ENCODE measurements at regions not wholly inside any gene's neighbourhood (a gene's known extent, or its start where the extent isn't known, plus 50 kb on each side); places are given as distances from the start of the nearest gene placed in this dataset.

DNA sequence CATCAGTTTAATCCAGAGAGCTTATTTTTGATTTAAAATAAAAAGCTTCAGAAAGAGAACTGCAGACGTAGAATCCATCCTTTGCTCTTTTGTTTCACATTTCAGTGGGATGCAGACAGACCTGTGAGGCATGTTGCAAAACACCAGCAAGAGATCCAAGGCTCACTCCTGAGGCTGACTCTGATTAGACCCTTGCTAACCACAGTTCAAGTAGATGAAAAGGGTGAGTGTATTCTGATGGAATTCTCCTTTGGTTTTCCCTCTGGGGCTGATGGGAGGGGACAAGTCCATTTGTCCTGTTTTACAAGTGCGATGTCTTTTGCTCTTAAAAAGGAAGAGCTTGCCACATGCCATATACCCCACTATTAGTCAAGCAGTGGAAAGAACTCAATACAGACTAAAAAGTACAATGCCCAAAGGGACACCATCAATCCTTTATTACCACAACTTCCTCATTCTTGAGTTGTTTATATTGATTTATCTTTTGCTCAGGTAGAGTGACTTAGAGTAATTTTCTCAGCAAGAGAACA is 772.7 kb downstream of the MAFB start:
- no peaks in the 10 kb centered on the region for H4K20me1 ChIP-seq (ENCODE audit: low read depth, low read length)
- H3K79me2 ChIP-seq (ENCODE audit: insufficient read depth, low read length), result no peaks in the 10 kb centered on the region
- no peak overlapping the region for H3K27ac ChIP-seq (ENCODE audit: low read depth, low read length)
- no peak overlapping the region for H3K4me3 ChIP-seq (ENCODE audit: insufficient read depth, low read length, poor library complexity, severe bottlenecking)
- H3K9me2 ChIP-seq (replicated peaks; ENCODE audit: insufficient read depth, low read length), result no peaks in the 10 kb centered on the region
- no peak for TF ChIP-seq EZH2phosphoT487 (conservative IDR thresholded peaks at IDR 0.05; ENCODE audit: low read length)
- H3K9me3 ChIP-seq (ENCODE audit: insufficient read depth, low read length), result no peaks in the 10 kb centered on the region
- H3K4me2 ChIP-seq (ENCODE audit: low read depth, low read length, poor library complexity, severe bottlenecking), result no peak overlapping the region
- H3K36me3 ChIP-seq (ENCODE audit: low read length), result no peaks in the 10 kb centered on the region
- no peaks in the 10 kb centered on the region for H3F3A ChIP-seq (ENCODE audit: insufficient read depth)
- no peak overlapping the region for H2AFZ ChIP-seq (ENCODE audit: low read depth, low read length, severe bottlenecking)
- H3K9ac ChIP-seq (ENCODE audit: low read length), result no peak overlapping the region
- no peaks in the 10 kb centered on the region for H3K27me3 ChIP-seq (ENCODE audit: low read length)

DNA sequence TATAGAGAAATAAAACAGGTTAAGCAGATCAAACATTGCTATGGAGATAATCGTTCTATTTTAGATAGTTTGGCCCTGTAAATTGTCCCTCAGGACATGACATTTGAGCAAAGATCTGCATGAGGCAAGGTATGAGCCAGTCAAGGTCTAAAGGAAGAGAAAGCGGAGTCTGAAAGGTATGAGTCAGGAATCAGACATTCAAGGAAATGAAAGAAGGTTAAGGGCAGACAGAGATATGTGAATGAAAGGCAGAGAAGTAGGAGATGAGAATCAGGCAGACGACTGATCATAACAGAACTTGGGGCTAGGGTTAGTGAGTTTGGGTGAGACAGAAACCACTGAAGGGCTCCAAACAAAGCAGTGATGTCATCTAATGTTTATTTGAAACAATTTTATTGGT is 775.8 kb downstream of the MAFB start:
- no peaks in the 10 kb centered on the region for H3K9me3 ChIP-seq (ENCODE audit: insufficient read depth, low read length)
- H3K27me3 ChIP-seq (ENCODE audit: low read length), result no peaks in the 10 kb centered on the region
- no peak overlapping the region for H2AFZ ChIP-seq (ENCODE audit: low read depth, low read length, severe bottlenecking)
- TF ChIP-seq EZH2phosphoT487 (conservative IDR thresholded peaks at IDR 0.05; ENCODE audit: low read length), result no peak
- TF ChIP-seq, protein P1, sequence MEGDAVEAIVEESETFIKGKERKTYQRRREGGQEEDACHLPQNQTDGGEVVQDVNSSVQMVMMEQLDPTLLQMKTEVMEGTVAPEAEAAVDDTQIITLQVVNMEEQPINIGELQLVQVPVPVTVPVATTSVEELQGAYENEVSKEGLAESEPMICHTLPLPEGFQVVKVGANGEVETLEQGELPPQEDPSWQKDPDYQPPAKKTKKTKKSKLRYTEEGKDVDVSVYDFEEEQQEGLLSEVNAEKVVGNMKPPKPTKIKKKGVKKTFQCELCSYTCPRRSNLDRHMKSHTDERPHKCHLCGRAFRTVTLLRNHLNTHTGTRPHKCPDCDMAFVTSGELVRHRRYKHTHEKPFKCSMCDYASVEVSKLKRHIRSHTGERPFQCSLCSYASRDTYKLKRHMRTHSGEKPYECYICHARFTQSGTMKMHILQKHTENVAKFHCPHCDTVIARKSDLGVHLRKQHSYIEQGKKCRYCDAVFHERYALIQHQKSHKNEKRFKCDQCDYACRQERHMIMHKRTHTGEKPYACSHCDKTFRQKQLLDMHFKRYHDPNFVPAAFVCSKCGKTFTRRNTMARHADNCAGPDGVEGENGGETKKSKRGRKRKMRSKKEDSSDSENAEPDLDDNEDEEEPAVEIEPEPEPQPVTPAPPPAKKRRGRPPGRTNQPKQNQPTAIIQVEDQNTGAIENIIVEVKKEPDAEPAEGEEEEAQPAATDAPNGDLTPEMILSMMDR (IDR thresholded peaks at IDR 0.05; ENCODE audit: insufficient read depth, low read length, poor library complexity, severe bottlenecking), result no peak
- H3K4me3 ChIP-seq (ENCODE audit: insufficient read depth, low read length, poor library complexity, severe bottlenecking), result no peak overlapping the region
- no peaks in the 10 kb centered on the region for H4K20me1 ChIP-seq (ENCODE audit: low read depth, low read length)
- no peaks in the 10 kb centered on the region for H3K36me3 ChIP-seq (ENCODE audit: low read length)
- H3K27ac ChIP-seq (ENCODE audit: low read depth, low read length), result no peak overlapping the region
- H3K9ac ChIP-seq (ENCODE audit: low read length), result no peak overlapping the region
- no peaks in the 10 kb centered on the region for H3F3A ChIP-seq (ENCODE audit: insufficient read depth)
- no peaks in the 10 kb centered on the region for H3K9me2 ChIP-seq (replicated peaks; ENCODE audit: insufficient read depth, low read length)
- H3K79me2 ChIP-seq (ENCODE audit: insufficient read depth, low read length), result no peaks in the 10 kb centered on the region
- no peak overlapping the region for H3K4me2 ChIP-seq (ENCODE audit: low read depth, low read length, poor library complexity, severe bottlenecking)

DNA sequence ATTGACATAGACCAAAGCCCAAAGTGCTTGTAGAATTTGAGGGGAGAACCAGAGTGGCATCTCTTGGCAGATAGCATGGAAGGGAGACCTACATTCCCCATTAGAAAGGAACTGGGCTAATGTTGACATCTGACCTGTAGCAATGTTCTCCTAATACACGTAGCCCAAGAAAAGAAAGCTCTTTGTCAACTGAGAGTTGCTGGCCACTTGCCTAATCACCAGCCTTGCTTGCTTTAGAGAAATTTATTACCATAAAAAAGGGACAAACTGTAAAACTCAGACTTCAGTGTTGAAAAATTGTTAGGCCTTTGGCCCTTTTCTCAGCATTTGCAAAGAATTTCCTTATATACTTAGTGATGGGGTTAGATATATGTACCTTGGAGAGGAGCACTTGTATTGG is 777.5 kb downstream of the MAFB start:
- Histone ChIP-seq H3K4me2 (ENCODE audit: low read depth, low read length, poor library complexity, severe bottlenecking) (no peak overlapping the region), H3K27me3 (ENCODE audit: low read length) (no peaks in the 10 kb centered on the region), H3K4me3 (ENCODE audit: insufficient read depth, low read length, poor library complexity, severe bottlenecking) (no peak overlapping the region), H3K9me3 (ENCODE audit: insufficient read depth, low read length) (no peaks in the 10 kb centered on the region), H3K27ac (ENCODE audit: low read depth, low read length) (no peak overlapping the region), H2AFZ (ENCODE audit: low read depth, low read length, severe bottlenecking) (no peak overlapping the region), H3K9me2 (replicated peaks; ENCODE audit: insufficient read depth, low read length) (no peaks in the 10 kb centered on the region), H3K79me2 (ENCODE audit: insufficient read depth, low read length) (no peaks in the 10 kb centered on the region), H3K36me3 (ENCODE audit: low read length) (no peaks in the 10 kb centered on the region), H4K20me1 (ENCODE audit: low read depth, low read length) (no peaks in the 10 kb centered on the region), H3K9ac (ENCODE audit: low read length) (no peak overlapping the region), H3F3A (ENCODE audit: insufficient read depth) (no peaks in the 10 kb centered on the region)
- TF ChIP-seq EZH2phosphoT487 (conservative IDR thresholded peaks at IDR 0.05; ENCODE audit: low read length), result no peak
- TF ChIP-seq, protein P1 (IDR thresholded peaks at IDR 0.05; ENCODE audit: insufficient read depth, low read length, poor library complexity, severe bottlenecking), result no peak

- H3K27ac ChIP-seq (ENCODE audit: low read depth, low read length), result no peak overlapping the region
- H3K9me3 ChIP-seq (ENCODE audit: insufficient read depth, low read length), result no peaks in the 10 kb centered on the region
- H3K9me2 ChIP-seq (replicated peaks; ENCODE audit: insufficient read depth, low read length), result no peaks in the 10 kb centered on the region
- H3K4me3 ChIP-seq (ENCODE audit: insufficient read depth, low read length, poor library complexity, severe bottlenecking), result no peak overlapping the region
- no peaks in the 10 kb centered on the region for H4K20me1 ChIP-seq (ENCODE audit: low read depth, low read length)
- H3K27me3 ChIP-seq (ENCODE audit: low read length), result no peaks in the 10 kb centered on the region
- H3K79me2 ChIP-seq (ENCODE audit: insufficient read depth, low read length), result no peaks in the 10 kb centered on the region
- no peaks in the 10 kb centered on the region for H3F3A ChIP-seq (ENCODE audit: insufficient read depth)
- H3K9ac ChIP-seq (ENCODE audit: low read length), result no peak overlapping the region
- H3K36me3 ChIP-seq (ENCODE audit: low read length), result no peaks in the 10 kb centered on the region
- H3K4me2 ChIP-seq (ENCODE audit: low read depth, low read length, poor library complexity, severe bottlenecking), result no peak overlapping the region
- TF ChIP-seq EZH2phosphoT487 (conservative IDR thresholded peaks at IDR 0.05; ENCODE audit: low read length), result no peak
- TF ChIP-seq, protein P1 (IDR thresholded peaks at IDR 0.05; ENCODE audit: insufficient read depth, low read length, poor library complexity, severe bottlenecking), result no peak
- no peak overlapping the region for H2AFZ ChIP-seq (ENCODE audit: low read depth, low read length, severe bottlenecking)
Observed at GRCh38 chr20:39910536-39910935, 778.5 kb downstream of the MAFB start.

Measured in SU-DHL-6 (cell line).